Left lung (tissue), 4 donors: ENCODE measurements at regions not wholly inside any gene's neighbourhood (a gene's known extent, or its start where the extent isn't known, plus 50 kb on each side); places are given as distances from the start of the nearest gene placed in this dataset.
"Not testable (repeated sequence)": the region's sequence is repeated elsewhere in the genome, so short reads cannot be mapped to it uniquely, and the experiment has no call there.

ENCODE experiments used
- ATAC-seq: fragments of 200-7000 bp; cut with Tn5 transposase; one replicate; pipeline ENCODE4 v1.9.1; 2020; ENCODE audit warnings: moderate library complexity
- DNase-seq, 4 donors: peaks; one replicate each; pipeline ENCODE4 v3.0.0-alpha.2; 2013 to 2020
- H3K27ac ChIP-seq, 2 donors: fragments of 200-600 bp; sonication (generic) in 1 of 2; one replicate each; pipeline versions ENCODE4 v1.5.0 to v1.8.0; 2020 to 2021
- H3K27me3 ChIP-seq, 2 donors: fragments of 200-600 bp; sonication (generic) in 1 of 2; one replicate each; pipeline versions ENCODE4 v1.5.0 to v1.8.0; 2020 to 2021
- H3K36me3 ChIP-seq, 2 donors: fragments of 200-600 bp; sonication (generic) in 1 of 2; one replicate each; pipeline versions ENCODE4 v1.5.0 to v1.8.0; 2020 to 2021
- H3K4me1 ChIP-seq, 2 donors: fragments of 200-600 bp; one replicate each; pipeline ENCODE4 v1.8.0; 2021
- H3K4me3 ChIP-seq, 2 donors: fragments of 200-600 bp; sonication (generic) in 1 of 2; one replicate each; pipeline versions ENCODE4 v1.5.0 to v1.8.0; 2020 to 2021; ENCODE audit warnings: mild to moderate bottlenecking in 1 of 2
- H3K9me3 ChIP-seq, 2 donors: fragments of 200-600 bp; sonication (generic) in 1 of 2; one replicate each; pipeline versions ENCODE4 v1.5.0 to v1.8.0; 2020 to 2021
- intact Hi-C, 2 donors: fragments of 100-400 bp; cut with DNase I; formaldehyde crosslinking; loops; one replicate each; pipeline versions ENCODE4 v1.11.2 to v1.14.2; 2022
- TF ChIP-seq, protein P1 (sequence below), 2 donors: fragments of 200-600 bp; sonication (generic) in 1 of 2; IDR thresholded peaks; one replicate each; pipeline versions ENCODE4 v1.5.0 to v1.8.0; 2021; ENCODE audit warnings: antibody characterized with exemption in 2 of 2
- donor health status: DM: no; HTN: yes; CAD: no.
- donor health status: DM: no; HTN: no; CAD: no.

DNA sequence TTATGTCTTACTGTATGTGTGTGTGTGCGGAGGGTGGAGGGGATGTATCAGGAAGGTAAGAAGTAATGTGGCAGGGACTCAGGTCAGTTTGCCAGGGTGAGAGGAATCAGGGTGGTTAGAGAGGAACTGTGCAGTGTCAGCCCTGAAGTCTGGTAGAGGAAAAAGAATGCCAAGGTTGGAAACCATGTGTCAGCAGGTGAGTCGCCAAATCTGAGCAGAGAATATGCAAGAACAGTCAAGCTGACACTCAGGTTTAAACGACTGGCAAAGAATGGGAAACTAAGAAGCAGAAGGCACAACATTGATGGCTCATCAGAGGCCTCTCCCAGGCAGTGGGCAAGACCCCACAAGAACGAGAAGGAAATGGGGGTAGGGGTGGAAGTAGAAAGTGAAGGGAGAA is 107.5 kb upstream of the TBX18 start:
- DNase-seq (no peak), ATAC-seq (no peak)
- Histone ChIP-seq H3K27ac (no peak overlapping the region), H3K4me3 (no peak overlapping the region), H3K36me3 (no peaks in the 10 kb centered on the region), H3K4me1 (no peaks in the 10 kb centered on the region), H3K27me3 (no peaks in the 10 kb centered on the region), H3K9me3 (no peaks in the 10 kb centered on the region)
- intact Hi-C loops = no loop called here
- TF ChIP-seq, protein P1, sequence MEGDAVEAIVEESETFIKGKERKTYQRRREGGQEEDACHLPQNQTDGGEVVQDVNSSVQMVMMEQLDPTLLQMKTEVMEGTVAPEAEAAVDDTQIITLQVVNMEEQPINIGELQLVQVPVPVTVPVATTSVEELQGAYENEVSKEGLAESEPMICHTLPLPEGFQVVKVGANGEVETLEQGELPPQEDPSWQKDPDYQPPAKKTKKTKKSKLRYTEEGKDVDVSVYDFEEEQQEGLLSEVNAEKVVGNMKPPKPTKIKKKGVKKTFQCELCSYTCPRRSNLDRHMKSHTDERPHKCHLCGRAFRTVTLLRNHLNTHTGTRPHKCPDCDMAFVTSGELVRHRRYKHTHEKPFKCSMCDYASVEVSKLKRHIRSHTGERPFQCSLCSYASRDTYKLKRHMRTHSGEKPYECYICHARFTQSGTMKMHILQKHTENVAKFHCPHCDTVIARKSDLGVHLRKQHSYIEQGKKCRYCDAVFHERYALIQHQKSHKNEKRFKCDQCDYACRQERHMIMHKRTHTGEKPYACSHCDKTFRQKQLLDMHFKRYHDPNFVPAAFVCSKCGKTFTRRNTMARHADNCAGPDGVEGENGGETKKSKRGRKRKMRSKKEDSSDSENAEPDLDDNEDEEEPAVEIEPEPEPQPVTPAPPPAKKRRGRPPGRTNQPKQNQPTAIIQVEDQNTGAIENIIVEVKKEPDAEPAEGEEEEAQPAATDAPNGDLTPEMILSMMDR (IDR thresholded peaks at IDR 0.05) = no peak

DNA sequence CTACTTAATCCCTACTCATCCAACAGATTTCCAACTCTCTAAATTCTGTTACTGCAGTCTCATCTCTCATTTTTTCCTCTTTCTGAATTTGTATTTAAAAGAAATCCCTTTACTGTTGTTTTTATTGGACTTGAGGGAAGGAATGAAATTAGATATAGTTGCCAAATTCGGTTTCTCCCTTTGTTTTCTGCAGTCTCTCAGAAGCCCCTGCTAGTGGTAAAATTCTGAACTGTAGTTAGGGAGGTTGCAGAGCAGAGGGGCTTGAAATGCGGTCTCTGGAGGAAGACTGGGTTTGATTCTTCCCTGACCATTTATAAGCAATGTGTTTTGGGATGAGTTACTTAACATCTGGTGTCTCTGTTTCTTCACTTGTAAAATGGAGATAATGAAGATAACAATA is 106.3 kb upstream of the TBX18 start:
- no peak for DNase-seq
- no peaks in the 10 kb centered on the region for H3K27me3 ChIP-seq
- no peaks in the 10 kb centered on the region for H3K4me1 ChIP-seq
- no peak for ATAC-seq
- H3K4me3 ChIP-seq = no peak overlapping the region
- TF ChIP-seq, protein P1 (IDR thresholded peaks at IDR 0.05) = no peak
- H3K27ac ChIP-seq = no peak overlapping the region
- intact Hi-C loops = no loop called here
- H3K36me3 ChIP-seq = no peaks in the 10 kb centered on the region
- H3K9me3 ChIP-seq = no peaks in the 10 kb centered on the region

DNA sequence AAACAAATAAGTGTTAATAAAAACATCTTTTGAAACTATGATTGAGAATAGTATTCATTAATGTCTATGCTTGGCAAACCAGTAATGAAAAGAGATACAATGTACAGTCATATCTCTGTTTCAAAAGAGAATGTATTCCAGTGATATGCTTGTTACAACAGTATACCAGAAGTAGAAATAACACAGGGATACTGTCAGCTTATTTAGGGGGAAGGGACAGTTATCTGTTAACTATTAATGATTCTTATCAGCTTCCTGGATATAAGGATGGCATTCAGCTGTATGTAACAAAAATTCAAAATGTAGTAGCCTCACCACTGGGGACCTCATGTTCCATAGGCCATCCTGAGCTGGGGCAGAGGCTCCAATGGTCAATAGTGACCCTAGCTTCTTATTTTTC is 103.8 kb upstream of the TBX18 start:
- Histone ChIP-seq H3K36me3 (no peaks in the 10 kb centered on the region), H3K9me3 (no peaks in the 10 kb centered on the region), H3K4me1 (no peaks in the 10 kb centered on the region), H3K4me3 (no peak overlapping the region), H3K27me3 (no peaks in the 10 kb centered on the region), H3K27ac (no peak overlapping the region)
- no peak for ATAC-seq
- TF ChIP-seq, protein P1 (IDR thresholded peaks at IDR 0.05) = no peak
- no peak for DNase-seq
- intact Hi-C loops = no loop called here

DNA sequence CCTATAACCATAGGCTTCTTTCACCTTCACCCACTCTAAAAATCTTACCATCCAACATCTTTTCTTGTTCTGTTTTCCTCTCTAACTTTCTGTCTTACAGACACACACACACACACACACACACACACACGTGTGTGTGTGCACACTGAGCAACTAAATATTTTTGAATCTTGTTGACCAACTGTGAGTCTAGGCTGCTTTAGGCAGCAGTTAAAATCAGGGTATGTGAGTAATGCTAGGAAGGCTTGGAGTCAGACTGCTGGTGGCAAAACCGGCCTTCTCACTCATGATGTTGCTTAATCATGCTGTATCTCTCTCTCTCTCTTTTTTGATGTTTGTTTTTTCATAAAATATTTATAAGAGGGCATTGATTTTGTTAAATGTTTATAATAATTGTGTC is 103.1 kb upstream of the TBX18 start:
- no peaks in the 10 kb centered on the region for H3K27me3 ChIP-seq
- intact Hi-C loops = no loop called here
- DNase-seq (no peak), ATAC-seq (no peak)
- no peaks in the 10 kb centered on the region for H3K9me3 ChIP-seq
- no peaks in the 10 kb centered on the region for H3K4me1 ChIP-seq
- H3K27ac ChIP-seq = no peak overlapping the region
- H3K4me3 ChIP-seq = no peak overlapping the region
- TF ChIP-seq, protein P1 (IDR thresholded peaks at IDR 0.05) = no peak
- H3K36me3 ChIP-seq = no peaks in the 10 kb centered on the region

DNA sequence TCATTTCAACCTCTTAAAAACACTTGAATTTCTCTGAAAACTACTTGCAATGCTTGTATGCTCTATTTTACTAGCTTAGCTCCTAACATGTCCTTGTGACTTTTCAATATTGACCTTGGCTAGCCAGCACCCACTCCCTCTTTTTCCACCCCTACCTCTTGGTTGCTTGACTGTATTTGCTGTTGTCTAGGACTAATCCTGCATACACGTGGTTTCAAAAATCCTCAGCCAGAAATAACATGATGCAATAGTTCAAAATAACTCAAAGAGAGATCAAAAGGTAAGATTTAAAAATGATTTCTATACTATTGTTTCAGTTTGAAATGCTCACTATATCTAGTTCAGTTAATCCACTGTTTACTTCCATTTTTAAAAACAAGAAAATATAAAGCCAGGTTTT is 102.3 kb upstream of the TBX18 start:
- ATAC-seq (no peak), DNase-seq (no peak)
- Histone ChIP-seq H3K27me3 (no peaks in the 10 kb centered on the region), H3K4me1 (no peaks in the 10 kb centered on the region), H3K27ac (no peak overlapping the region), H3K9me3 (no peaks in the 10 kb centered on the region), H3K36me3 (no peaks in the 10 kb centered on the region), H3K4me3 (no peak overlapping the region)
- TF ChIP-seq, protein P1 (IDR thresholded peaks at IDR 0.05) = no peak
- intact Hi-C loops = no loop called here

DNA sequence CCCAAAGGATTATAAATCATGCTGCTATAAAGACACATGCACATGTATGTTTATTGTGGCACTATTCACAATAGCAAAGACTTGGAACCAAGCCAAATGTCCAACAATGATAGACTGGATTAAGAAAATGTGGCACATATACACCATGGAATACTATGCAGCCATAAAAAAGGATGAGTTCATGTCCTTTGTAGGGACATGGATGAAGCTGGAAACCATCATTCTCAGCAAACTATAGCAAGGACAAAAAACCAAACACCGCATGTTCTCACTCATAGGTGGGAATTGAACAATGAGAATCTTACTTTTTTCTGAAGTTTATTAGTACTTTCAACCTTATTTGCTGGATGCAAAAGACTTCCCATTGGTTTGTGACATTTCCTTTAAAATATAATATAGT is 101.0 kb upstream of the TBX18 start:
- H3K36me3 ChIP-seq, H3K4me1 ChIP-seq, H3K9me3 ChIP-seq, ATAC-seq, H3K27me3 ChIP-seq, H3K27ac ChIP-seq, DNase-seq, H3K4me3 ChIP-seq, intact Hi-C loops: not testable (repeated sequence)
